KOPT-K1 (cell line): ENCODE measurements at regions not wholly inside any gene's neighbourhood (a gene's known extent, or its start where the extent isn't known, plus 50 kb on each side); places are given as distances from the start of the nearest gene placed in this dataset.

Experiments
- H3K27ac ChIP-seq: fragments of 200-600 bp; sonication (generic); 2 replicates; pipeline ENCODE4 v1.5.1; 2016; ENCODE audit warnings: antibody characterized with exemption, mild to moderate bottlenecking, low read depth, low read length; ENCODE audit not compliant: poor library complexity, severe bottlenecking
- H3K36me3 ChIP-seq: fragments of 200-600 bp; sonication (generic); 2 replicates; pipeline ENCODE4 v1.5.1; 2017; ENCODE audit warnings: antibody characterized with exemption, mild to moderate bottlenecking, low read length, moderate library complexity; ENCODE audit not compliant: insufficient read depth
- H3K9me3 ChIP-seq: fragments of 200-600 bp; sonication (generic); 2 replicates; pipeline ENCODE4 v1.5.1; 2017; ENCODE audit warnings: antibody characterized with exemption, low read length, mild to moderate bottlenecking; ENCODE audit not compliant: insufficient read depth, poor library complexity, severe bottlenecking

GRCh38 chr18:41012194-41012593, 942.8 kb upstream of the PIK3C3 start:
- no peaks in the 10 kb centered on the region for H3K36me3 ChIP-seq
- no peak overlapping the region for H3K27ac ChIP-seq
- H3K9me3 ChIP-seq = no peaks in the 10 kb centered on the region

DNA sequence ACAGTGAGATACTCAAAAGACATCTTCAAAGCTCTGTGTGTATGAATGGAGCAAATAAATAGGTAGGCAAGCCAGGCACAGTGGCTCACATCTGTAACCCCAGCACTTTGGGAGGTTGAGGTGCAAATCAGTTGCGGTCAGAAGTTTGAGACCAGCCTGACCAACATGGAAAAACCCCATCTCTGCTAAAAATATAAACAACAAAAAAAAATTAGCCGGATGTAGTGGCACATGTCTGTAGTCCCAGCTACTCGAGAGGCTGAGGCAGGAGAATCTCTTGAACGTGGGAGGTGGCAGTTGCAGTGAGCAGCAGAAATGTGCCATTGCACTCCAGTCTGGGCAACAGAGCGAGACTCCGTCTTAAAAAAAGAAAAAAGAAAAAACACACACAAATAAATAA, 945.1 kb upstream of the PIK3C3 start:
- Histone ChIP-seq H3K9me3 (no peaks in the 10 kb centered on the region), H3K36me3 (no peaks in the 10 kb centered on the region), H3K27ac (no peak overlapping the region)

DNA sequence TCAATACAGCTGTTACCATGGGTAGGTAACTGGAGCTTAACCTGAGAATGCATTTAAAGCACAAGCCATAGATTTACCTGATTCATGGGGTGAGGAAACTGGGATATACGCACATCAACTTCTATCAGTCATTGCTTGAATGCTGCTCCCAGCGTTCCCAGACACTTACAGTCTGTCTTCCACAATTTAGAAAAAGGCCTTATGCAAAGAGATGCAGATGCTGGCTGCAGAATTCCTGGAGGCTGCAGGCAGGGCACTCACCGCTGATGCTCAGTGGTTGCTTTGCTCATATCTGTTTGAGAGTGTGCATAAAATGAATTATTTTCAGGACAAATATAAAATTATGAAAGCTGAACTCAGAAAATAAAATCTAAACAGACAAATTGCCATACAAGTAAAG, 950.7 kb upstream of the PIK3C3 start:
- H3K9me3 ChIP-seq = no peaks in the 10 kb centered on the region
- no peak overlapping the region for H3K27ac ChIP-seq
- H3K36me3 ChIP-seq = no peaks in the 10 kb centered on the region

- no peaks in the 10 kb centered on the region for H3K9me3 ChIP-seq
- no peak overlapping the region for H3K27ac ChIP-seq
- H3K36me3 ChIP-seq = no peaks in the 10 kb centered on the region
Observed at GRCh38 chr18:40995529-40995928, 959.5 kb upstream of the PIK3C3 start.

- Histone ChIP-seq H3K9me3 (no peaks in the 10 kb centered on the region), H3K27ac (no peak overlapping the region), H3K36me3 (no peaks in the 10 kb centered on the region)
Observed at GRCh38 chr18:40993363-40993762, 961.7 kb upstream of the PIK3C3 start.

- no peaks in the 10 kb centered on the region for H3K9me3 ChIP-seq
- no peaks in the 10 kb centered on the region for H3K36me3 ChIP-seq
Observed at GRCh38 chr18:40987581-40987980, 967.5 kb upstream of the PIK3C3 start.

DNA sequence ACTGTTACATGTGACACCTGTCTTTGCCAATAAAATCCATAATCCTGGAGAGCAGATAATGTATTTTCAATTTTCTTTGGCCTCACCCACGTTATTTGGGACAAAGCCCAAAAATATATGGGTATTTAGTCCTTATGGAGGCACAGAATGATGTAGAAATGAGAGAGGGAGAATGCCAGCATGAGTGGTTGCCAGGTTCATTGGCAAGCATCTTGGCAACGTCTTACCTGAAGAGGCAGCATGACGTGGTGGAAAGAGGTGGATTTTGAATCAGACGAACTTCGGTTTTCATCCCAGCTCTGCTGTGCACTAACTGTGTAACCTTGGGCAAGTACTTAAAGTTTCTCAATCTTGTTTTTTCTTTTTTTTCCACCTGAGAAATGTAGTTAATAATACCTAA, 969.6 kb upstream of the PIK3C3 start:
- no peak overlapping the region for H3K27ac ChIP-seq
- no peaks in the 10 kb centered on the region for H3K9me3 ChIP-seq
- no peaks in the 10 kb centered on the region for H3K36me3 ChIP-seq

More at GRCh38 chr18:40987581-40987980, 967.5 kb upstream of the PIK3C3 start:
- H3K27ac ChIP-seq = no peak overlapping the region

- no peaks in the 10 kb centered on the region for H3K9me3 ChIP-seq
Observed at GRCh38 chr18:40984856-40985255, 970.2 kb upstream of the PIK3C3 start.

GRCh38 chr18:40983835-40984234, 971.2 kb upstream of the PIK3C3 start:
- Histone ChIP-seq H3K27ac (no peak overlapping the region), H3K9me3 (no peaks in the 10 kb centered on the region)

More at GRCh38 chr18:40984856-40985255, 970.2 kb upstream of the PIK3C3 start:
- Histone ChIP-seq H3K36me3 (no peaks in the 10 kb centered on the region), H3K27ac (no peak overlapping the region)

GRCh38 chr18:40980171-40980570, 974.9 kb upstream of the PIK3C3 start:
- Histone ChIP-seq H3K9me3 (no peaks in the 10 kb centered on the region), H3K27ac (no peak overlapping the region), H3K36me3 (no peaks in the 10 kb centered on the region)

More at GRCh38 chr18:40983835-40984234, 971.2 kb upstream of the PIK3C3 start:
- H3K36me3 ChIP-seq = no peaks in the 10 kb centered on the region

- no peak overlapping the region for H3K27ac ChIP-seq
Observed at GRCh38 chr18:40976050-40976449, 979.0 kb upstream of the PIK3C3 start.

GRCh38 chr18:40974448-40974847, 980.6 kb upstream of the PIK3C3 start:
- Histone ChIP-seq H3K36me3 (no peaks in the 10 kb centered on the region), H3K9me3 (no peaks in the 10 kb centered on the region), H3K27ac (no peak overlapping the region)

More at GRCh38 chr18:40976050-40976449, 979.0 kb upstream of the PIK3C3 start:
- H3K9me3 ChIP-seq = no peaks in the 10 kb centered on the region
- no peaks in the 10 kb centered on the region for H3K36me3 ChIP-seq

DNA sequence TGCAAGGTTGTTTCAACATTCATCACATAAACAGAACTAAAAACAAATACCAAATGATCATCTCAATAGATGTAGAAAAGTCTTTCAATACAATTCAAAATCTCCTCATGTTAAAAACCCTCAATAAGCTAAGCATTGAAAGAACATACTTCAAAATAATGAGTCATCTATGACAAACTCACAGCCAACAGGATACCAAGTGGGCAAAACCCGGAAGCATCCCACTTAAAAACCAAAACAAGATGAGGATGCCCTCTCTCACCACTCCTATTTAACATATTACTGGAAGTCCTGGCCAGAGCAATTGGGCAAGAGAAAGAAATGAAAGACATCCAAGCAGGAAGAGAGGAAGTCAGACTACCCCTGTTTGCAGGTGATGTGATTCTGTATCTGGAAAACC, 992.2 kb upstream of the PIK3C3 start:
- Histone ChIP-seq H3K36me3 (no peaks in the 10 kb centered on the region), H3K9me3 (no peaks in the 10 kb centered on the region), H3K27ac (no peak overlapping the region)

DNA sequence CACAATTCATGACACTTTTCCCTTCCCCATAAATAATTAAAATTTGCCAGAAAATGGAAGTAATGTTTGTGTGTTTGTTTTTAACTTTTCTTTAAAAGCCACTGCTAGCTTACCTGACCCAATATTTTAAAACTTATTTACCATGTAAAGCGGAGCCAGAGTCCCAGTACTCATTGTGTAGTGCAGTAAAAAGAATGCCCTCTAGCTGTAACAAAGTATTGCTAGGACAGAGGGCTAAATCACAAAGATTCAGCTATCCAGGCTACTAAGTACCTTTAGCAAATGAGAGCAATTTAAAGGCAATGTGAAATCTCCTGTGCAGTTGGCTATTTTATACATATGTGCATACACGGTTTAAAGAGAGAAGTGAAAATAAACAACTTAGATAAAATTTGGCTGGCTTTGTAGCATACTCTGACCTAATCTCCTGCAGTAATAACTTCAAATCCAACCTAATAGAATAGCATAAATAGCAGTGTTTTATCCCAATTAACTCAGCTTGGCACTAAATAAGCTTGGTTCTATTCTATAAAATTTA, 997.4 kb upstream of the PIK3C3 start:
- H3K9me3 ChIP-seq = no peaks in the 10 kb centered on the region
- no peaks in the 10 kb centered on the region for H3K36me3 ChIP-seq
- H3K27ac ChIP-seq = no peak overlapping the region

DNA sequence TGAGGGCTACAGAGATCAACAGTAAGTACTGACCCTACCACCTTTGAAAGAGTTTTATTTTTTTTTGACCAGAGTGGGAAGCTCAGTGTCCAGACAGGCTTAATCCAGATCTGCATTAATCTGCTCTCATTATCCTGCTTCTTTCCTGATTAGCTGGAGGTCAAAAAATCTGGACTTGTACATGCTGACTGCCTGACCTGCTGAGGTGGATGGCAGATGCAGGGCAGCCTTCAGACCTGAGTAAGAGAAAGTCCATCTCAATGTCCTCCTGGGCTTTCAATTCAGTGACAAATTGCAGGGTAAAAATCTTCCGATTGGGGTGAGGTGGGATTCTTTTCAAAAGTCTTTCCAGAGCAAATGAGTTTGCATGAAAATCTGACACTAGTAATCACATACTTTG, 998.8 kb upstream of the PIK3C3 start:
- H3K9me3 ChIP-seq = no peaks in the 10 kb centered on the region
- H3K36me3 ChIP-seq = no peaks in the 10 kb centered on the region

GRCh38 chr18:40955351-40955750, 999.7 kb upstream of the PIK3C3 start:
- H3K27ac ChIP-seq = no peak overlapping the region
- no peaks in the 10 kb centered on the region for H3K36me3 ChIP-seq
- H3K9me3 ChIP-seq = no peaks in the 10 kb centered on the region

More for the DNA sequence above, 998.8 kb upstream of the PIK3C3 start:
- no peak overlapping the region for H3K27ac ChIP-seq
